Esophagus squamous epithelium (tissue), 4 donors: ENCODE measurements at regions not wholly inside any gene's neighbourhood (a gene's known extent, or its start where the extent isn't known, plus 50 kb on each side); places are given as distances from the start of the nearest gene placed in this dataset.

Experiments used
- POLR2A ChIP-seq, 4 donors: fragments of 450-650 bp; IDR thresholded peaks; one replicate each; pipeline ENCODE4 v1.6.1; 2017; ENCODE audit warnings: antibody characterized with exemption in 4 of 4, mild to moderate bottlenecking in 4 of 4, moderate library complexity in 3 of 4
- TF ChIP-seq, protein P1 (sequence below), 6 experiments: fragments of 450-650 bp in 4 of 6; fragments of 200-600 bp in 2 of 6; sonication (generic) in 2 of 6; IDR thresholded peaks; one replicate each; pipeline ENCODE4 v1.5.1; 2016 to 2019; ENCODE audit warnings: antibody characterized with exemption in 6 of 6, mild to moderate bottlenecking in 4 of 6, moderate library complexity in 4 of 6

GRCh38 chr4:189826657-189827056 lies 114.0 kb upstream of the FRG1 start:
- TF ChIP-seq, protein P1, sequence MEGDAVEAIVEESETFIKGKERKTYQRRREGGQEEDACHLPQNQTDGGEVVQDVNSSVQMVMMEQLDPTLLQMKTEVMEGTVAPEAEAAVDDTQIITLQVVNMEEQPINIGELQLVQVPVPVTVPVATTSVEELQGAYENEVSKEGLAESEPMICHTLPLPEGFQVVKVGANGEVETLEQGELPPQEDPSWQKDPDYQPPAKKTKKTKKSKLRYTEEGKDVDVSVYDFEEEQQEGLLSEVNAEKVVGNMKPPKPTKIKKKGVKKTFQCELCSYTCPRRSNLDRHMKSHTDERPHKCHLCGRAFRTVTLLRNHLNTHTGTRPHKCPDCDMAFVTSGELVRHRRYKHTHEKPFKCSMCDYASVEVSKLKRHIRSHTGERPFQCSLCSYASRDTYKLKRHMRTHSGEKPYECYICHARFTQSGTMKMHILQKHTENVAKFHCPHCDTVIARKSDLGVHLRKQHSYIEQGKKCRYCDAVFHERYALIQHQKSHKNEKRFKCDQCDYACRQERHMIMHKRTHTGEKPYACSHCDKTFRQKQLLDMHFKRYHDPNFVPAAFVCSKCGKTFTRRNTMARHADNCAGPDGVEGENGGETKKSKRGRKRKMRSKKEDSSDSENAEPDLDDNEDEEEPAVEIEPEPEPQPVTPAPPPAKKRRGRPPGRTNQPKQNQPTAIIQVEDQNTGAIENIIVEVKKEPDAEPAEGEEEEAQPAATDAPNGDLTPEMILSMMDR (IDR thresholded peaks at IDR 0.05): no peak
- no peak for TF ChIP-seq POLR2A (IDR thresholded peaks at IDR 0.05)
